ENCODE measurements at regions not wholly inside any gene's neighbourhood (a gene's known extent, or its start where the extent isn't known, plus 50 kb on each side); places are given as distances from the start of the nearest gene placed in this dataset.

GRCh38 chr4:58136604-58137003 is 1026.4 kb upstream of the IGFBP7 start:
- TF ChIP-seq MEF2D (CRISPR knock-in tag; IDR thresholded peaks at IDR 0.05) (no peak), NR3C1 (CRISPR knock-in tag; IDR thresholded peaks at IDR 0.05) (no peak), CTCF (CRISPR knock-in tag; IDR thresholded peaks at IDR 0.05) (no peak), POLR2AphosphoS5 (IDR thresholded peaks at IDR 0.05; ENCODE audit: low read depth, low read length) (no peak), DBP (CRISPR knock-in tag; IDR thresholded peaks at IDR 0.05; ENCODE audit: not compliant biosample characterization) (no peak), ATF7 (IDR thresholded peaks at IDR 0.05) (no peak), ATF7 (CRISPR knock-in tag; IDR thresholded peaks at IDR 0.05) (no peak), RELA (CRISPR knock-in tag; IDR thresholded peaks at IDR 0.05) (no peak), ZMAT3 (CRISPR knock-in tag; conservative IDR thresholded peaks at IDR 0.05) (no peak), ZNF510 (CRISPR knock-in tag; IDR thresholded peaks at IDR 0.05; ENCODE audit: low read depth) (no peak), SRF (IDR thresholded peaks at IDR 0.05; ENCODE audit: low read depth, low read length) (no peak)

Data from HepG2 (cell line).